ENCODE measurements at regions not wholly inside any gene's neighbourhood (a gene's known extent, or its start where the extent isn't known, plus 50 kb on each side); places are given as distances from the start of the nearest gene placed in this dataset.

DNA sequence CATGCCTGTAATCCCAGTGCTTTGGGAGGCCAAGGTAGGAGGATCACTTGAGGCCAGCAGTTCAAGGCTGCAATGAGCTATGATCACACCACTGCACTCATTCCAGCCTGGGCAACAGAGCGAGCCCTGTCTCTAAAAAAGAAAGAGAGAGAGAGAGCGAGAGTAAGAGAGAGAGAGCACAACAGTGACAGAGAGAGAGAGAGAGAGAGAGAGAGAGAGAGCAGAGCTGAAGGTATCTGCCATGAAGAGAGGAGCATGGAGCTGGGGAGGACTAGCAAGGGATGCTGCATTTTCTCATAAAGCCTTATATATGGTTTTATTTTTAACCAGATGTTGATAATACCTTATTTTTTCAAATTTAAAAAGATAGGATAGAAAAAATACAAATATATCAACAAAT lies 84.5 kb upstream of the RNF32 start:
- TF ChIP-seq EZH2phosphoT487 (IDR thresholded peaks at IDR 0.05; ENCODE audit: low read depth, severe bottlenecking, unreplicated experiment) (no peak), EZH2 (IDR thresholded peaks at IDR 0.05; ENCODE audit: borderline replicate concordance) (no peak)
- TF ChIP-seq, protein P1, sequence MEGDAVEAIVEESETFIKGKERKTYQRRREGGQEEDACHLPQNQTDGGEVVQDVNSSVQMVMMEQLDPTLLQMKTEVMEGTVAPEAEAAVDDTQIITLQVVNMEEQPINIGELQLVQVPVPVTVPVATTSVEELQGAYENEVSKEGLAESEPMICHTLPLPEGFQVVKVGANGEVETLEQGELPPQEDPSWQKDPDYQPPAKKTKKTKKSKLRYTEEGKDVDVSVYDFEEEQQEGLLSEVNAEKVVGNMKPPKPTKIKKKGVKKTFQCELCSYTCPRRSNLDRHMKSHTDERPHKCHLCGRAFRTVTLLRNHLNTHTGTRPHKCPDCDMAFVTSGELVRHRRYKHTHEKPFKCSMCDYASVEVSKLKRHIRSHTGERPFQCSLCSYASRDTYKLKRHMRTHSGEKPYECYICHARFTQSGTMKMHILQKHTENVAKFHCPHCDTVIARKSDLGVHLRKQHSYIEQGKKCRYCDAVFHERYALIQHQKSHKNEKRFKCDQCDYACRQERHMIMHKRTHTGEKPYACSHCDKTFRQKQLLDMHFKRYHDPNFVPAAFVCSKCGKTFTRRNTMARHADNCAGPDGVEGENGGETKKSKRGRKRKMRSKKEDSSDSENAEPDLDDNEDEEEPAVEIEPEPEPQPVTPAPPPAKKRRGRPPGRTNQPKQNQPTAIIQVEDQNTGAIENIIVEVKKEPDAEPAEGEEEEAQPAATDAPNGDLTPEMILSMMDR (IDR thresholded peaks at IDR 0.05; ENCODE audit: poor library complexity) = no peak
- no peaks in the 10 kb centered on the region for H3K9me3 ChIP-seq (ENCODE audit: low read depth)
- no peaks in the 10 kb centered on the region for H3K79me2 ChIP-seq
- no peaks in the 10 kb centered on the region for H3K9me2 ChIP-seq (replicated peaks; ENCODE audit: insufficient read depth)
- no peak overlapping the region for H2AFZ ChIP-seq
- no peak for DNase-seq (ENCODE audit: low spot score)
- H3K36me3 ChIP-seq (replicated peaks; ENCODE audit: insufficient read depth, low read depth) = no peaks in the 10 kb centered on the region
- no peak overlapping the region for H3K4me3 ChIP-seq
- no peaks in the 10 kb centered on the region for H3K27me3 ChIP-seq
- H3K4me1 ChIP-seq (ENCODE audit: insufficient read depth) = no peaks in the 10 kb centered on the region
- H3K27ac ChIP-seq = no peak overlapping the region
- H3K4me2 ChIP-seq = no peak overlapping the region
- H4K20me1 ChIP-seq (ENCODE audit: insufficient read depth, poor library complexity, severe bottlenecking) = no peaks in the 10 kb centered on the region
- WGBS (ENCODE audit: low lambda C conversion rate, missing lambda C conversion rate) = 95% methylated on average over 2 of the region's 2 CpGs

DNA sequence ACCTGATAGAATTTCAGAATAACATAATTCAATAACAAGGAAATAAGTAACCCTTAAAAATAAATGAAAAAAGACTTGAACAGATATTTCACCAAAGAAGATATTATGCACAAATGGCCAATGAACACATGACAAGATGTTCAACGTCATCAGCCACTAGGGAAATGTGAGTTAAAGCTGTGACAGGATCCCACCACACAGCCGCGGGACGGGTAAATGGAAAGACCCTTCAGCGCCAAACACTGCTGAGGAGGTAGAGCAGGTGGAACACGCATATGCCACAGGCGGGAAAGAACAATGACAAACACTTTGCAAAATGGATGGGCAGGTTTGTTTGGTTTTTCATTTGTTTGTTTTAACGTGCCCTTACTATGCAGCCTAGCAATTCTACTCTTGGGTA lies 86.1 kb upstream of the RNF32 start:
- Histone ChIP-seq H3K79me2 (no peaks in the 10 kb centered on the region), H3K9me2 (replicated peaks; ENCODE audit: insufficient read depth) (no peaks in the 10 kb centered on the region), H2AFZ (no peak overlapping the region), H3K27me3 (no peaks in the 10 kb centered on the region), H4K20me1 (ENCODE audit: insufficient read depth, poor library complexity, severe bottlenecking) (no peaks in the 10 kb centered on the region), H3K36me3 (replicated peaks; ENCODE audit: insufficient read depth, low read depth) (no peaks in the 10 kb centered on the region), H3K9me3 (ENCODE audit: low read depth) (no peaks in the 10 kb centered on the region), H3K4me3 (no peak overlapping the region), H3K4me2 (no peak overlapping the region), H3K27ac (no peak overlapping the region), H3K4me1 (ENCODE audit: insufficient read depth) (no peaks in the 10 kb centered on the region)
- WGBS (ENCODE audit: low lambda C conversion rate, missing lambda C conversion rate) = 88% methylated on average over 8 of the region's 8 CpGs
- no peak for DNase-seq (ENCODE audit: low spot score)
- TF ChIP-seq EZH2 (IDR thresholded peaks at IDR 0.05; ENCODE audit: borderline replicate concordance) (no peak), EZH2phosphoT487 (IDR thresholded peaks at IDR 0.05; ENCODE audit: low read depth, severe bottlenecking, unreplicated experiment) (no peak)
- TF ChIP-seq, protein P1 (IDR thresholded peaks at IDR 0.05; ENCODE audit: poor library complexity) = no peak

DNA sequence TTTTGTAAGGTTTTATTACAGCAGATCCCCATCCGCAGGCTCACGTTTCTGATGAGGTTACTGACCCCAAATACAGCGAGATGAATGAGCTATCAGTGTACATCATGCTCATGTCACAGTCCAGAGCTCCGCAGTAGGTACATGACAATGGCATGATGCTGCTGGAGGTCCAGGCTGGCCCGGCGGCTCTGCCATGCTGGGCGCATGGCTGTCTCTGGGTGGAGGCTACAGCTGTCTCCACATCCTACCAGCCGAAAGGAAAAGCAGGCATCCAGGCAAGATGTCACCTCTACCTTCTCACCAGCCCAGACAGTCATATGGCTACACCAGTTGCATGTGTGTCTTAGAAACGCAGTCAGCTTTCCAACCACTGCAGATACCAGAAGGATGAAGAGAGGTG lies 90.9 kb upstream of the RNF32 start:
- 93% methylated on average over 9 of the region's 9 CpGs for WGBS (ENCODE audit: low lambda C conversion rate, missing lambda C conversion rate)
- H3K36me3 ChIP-seq (replicated peaks; ENCODE audit: insufficient read depth, low read depth) = no peaks in the 10 kb centered on the region
- no peak overlapping the region for H3K27ac ChIP-seq
- no peak overlapping the region for H3K4me2 ChIP-seq
- no peak overlapping the region for H3K4me3 ChIP-seq
- no peaks in the 10 kb centered on the region for H4K20me1 ChIP-seq (ENCODE audit: insufficient read depth, poor library complexity, severe bottlenecking)
- no peaks in the 10 kb centered on the region for H3K4me1 ChIP-seq (ENCODE audit: insufficient read depth)
- no peak overlapping the region for H2AFZ ChIP-seq
- no peaks in the 10 kb centered on the region for H3K79me2 ChIP-seq
- H3K9me2 ChIP-seq (replicated peaks; ENCODE audit: insufficient read depth) = no peaks in the 10 kb centered on the region
- no peaks in the 10 kb centered on the region for H3K9me3 ChIP-seq (ENCODE audit: low read depth)
- DNase-seq (ENCODE audit: low spot score) = no peak
- TF ChIP-seq, protein P1 (IDR thresholded peaks at IDR 0.05; ENCODE audit: poor library complexity) = no peak
- TF ChIP-seq EZH2phosphoT487 (IDR thresholded peaks at IDR 0.05; ENCODE audit: low read depth, severe bottlenecking, unreplicated experiment) = no peak
- no peak for TF ChIP-seq EZH2 (IDR thresholded peaks at IDR 0.05; ENCODE audit: borderline replicate concordance)
- H3K27me3 ChIP-seq = no peaks in the 10 kb centered on the region

Measured in hepatocyte (in vitro differentiated cells).